HAP-1 (cell line): ENCODE measurements at regions not wholly inside any gene's neighbourhood (a gene's known extent, or its start where the extent isn't known, plus 50 kb on each side); places are given as distances from the start of the nearest gene placed in this dataset.

ENCODE experiments used
- DNase-seq, 2 experiments: peaks; one replicate each; pipeline ENCODE4 v3.0.0-alpha.2; 2016 to 2020; ENCODE audit warnings: low spot score in 2 of 2
- H3K27me3 ChIP-seq: fragments of 250-450 bp; sonication (Bioruptor Pico); 2 replicates; pipeline ENCODE4 v1.5.1; 2020; ENCODE audit warnings: low read depth, mild to moderate bottlenecking, moderate library complexity
- H3K36me3 ChIP-seq: fragments of 250-450 bp; sonication (Bioruptor Pico); replicated peaks from 2 replicates; pipeline ENCODE4 v1.5.1; 2020; ENCODE audit warnings: mild to moderate bottlenecking
- H3K4me1 ChIP-seq: fragments of 250-450 bp; sonication (Bioruptor Pico); 2 replicates; pipeline ENCODE4 v1.5.1; 2020; ENCODE audit warnings: mild to moderate bottlenecking
- H3K4me3 ChIP-seq: fragments of 250-450 bp; sonication (Bioruptor Pico); 2 replicates; pipeline ENCODE4 v1.5.1; 2020; ENCODE audit warnings: mild to moderate bottlenecking, moderate library complexity
- H3K9me3 ChIP-seq: fragments of 250-450 bp; sonication (Bioruptor Pico); 2 replicates; pipeline ENCODE4 v1.5.1; 2020; ENCODE audit warnings: mild to moderate bottlenecking, moderate library complexity
- in situ Hi-C: fragments of 300-500 bp; cut with MboI; formaldehyde crosslinking; loops from 3 replicates; pipeline ENCODE4 v1.14.3; 2020; ENCODE audit warnings: low sequenced_read_pairs, inconsistent platforms, mixed read lengths

GRCh38 chr2:21543630-21544029, 419.9 kb downstream of the TDRD15 start:
- no peaks in the 10 kb centered on the region for H3K27me3 ChIP-seq
- no peak for DNase-seq
- in situ Hi-C loops: no loop called here
- no peaks in the 10 kb centered on the region for H3K4me1 ChIP-seq
- no peak overlapping the region for H3K4me3 ChIP-seq
- H3K9me3 ChIP-seq: no peaks in the 10 kb centered on the region
- no peaks in the 10 kb centered on the region for H3K36me3 ChIP-seq

DNA sequence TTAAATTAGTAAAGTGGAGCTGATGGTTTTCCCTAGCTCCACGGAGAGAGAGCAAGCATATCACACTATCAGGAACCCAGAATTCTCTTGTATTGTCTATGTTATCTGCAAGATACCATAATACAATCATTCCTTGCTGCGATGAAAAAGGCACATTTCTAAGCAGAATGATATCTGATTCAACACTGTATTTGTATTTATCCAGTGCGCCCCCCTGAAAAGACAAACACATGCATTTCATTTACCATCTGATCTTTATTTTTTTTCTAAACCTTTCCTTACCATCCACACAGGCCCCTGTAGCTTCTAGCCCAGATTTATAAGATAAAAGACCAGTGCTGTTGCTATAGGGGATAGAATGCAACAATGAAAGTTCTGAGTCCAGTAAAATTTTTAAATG, 420.6 kb downstream of the TDRD15 start:
- DNase-seq: no peak
- H3K36me3 ChIP-seq: no peaks in the 10 kb centered on the region
- in situ Hi-C loops: no loop called here
- H3K4me3 ChIP-seq: no peak overlapping the region
- H3K9me3 ChIP-seq: no peaks in the 10 kb centered on the region
- H3K27me3 ChIP-seq: no peaks in the 10 kb centered on the region
- H3K4me1 ChIP-seq: no peaks in the 10 kb centered on the region

- no peak for DNase-seq
- H3K4me1 ChIP-seq: no peaks in the 10 kb centered on the region
- no peaks in the 10 kb centered on the region for H3K9me3 ChIP-seq
- in situ Hi-C loops: no loop called here
- no peaks in the 10 kb centered on the region; the same call in 1 of the 2 replicates for H3K27me3 ChIP-seq
- H3K36me3 ChIP-seq: no peaks in the 10 kb centered on the region
- H3K4me3 ChIP-seq: no peak overlapping the region
These were observed 429.2 kb downstream of the TDRD15 start for GRCh38 chr2:21552981-21553380.

GRCh38 chr2:21559351-21559750, 435.6 kb downstream of the TDRD15 start:
- in situ Hi-C loops: no loop called here

DNA sequence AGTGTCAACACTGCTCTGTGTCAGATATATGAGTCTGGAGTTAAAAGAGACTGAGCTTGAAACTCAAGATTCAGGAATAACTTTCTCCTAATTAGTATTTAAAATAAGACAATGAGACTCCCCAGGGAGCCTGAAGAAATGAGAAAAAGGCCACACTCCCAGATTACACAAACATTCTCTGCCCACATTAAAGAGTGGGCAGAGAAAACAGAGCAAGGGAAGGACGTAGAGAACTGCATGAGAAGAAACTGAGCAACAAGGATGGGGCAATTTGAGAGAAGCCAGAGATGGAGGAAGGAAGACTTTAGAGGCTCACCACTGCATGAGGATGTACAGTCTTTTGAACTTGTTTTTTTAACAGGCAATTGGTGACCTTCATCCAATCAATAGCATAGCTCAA, 438.2 kb downstream of the TDRD15 start:
- Histone ChIP-seq H3K9me3 (no peaks in the 10 kb centered on the region), H3K36me3 (no peaks in the 10 kb centered on the region), H3K4me3 (no peak overlapping the region), H3K4me1 (no peaks in the 10 kb centered on the region), H3K27me3 (no peaks in the 10 kb centered on the region)
- DNase-seq: no peak
- in situ Hi-C loops: no loop called here

More at GRCh38 chr2:21559351-21559750, 435.6 kb downstream of the TDRD15 start:
- Histone ChIP-seq H3K36me3 (no peaks in the 10 kb centered on the region), H3K4me1 (no peaks in the 10 kb centered on the region), H3K4me3 (no peak overlapping the region), H3K9me3 (no peaks in the 10 kb centered on the region), H3K27me3 (no peaks in the 10 kb centered on the region)
- no peak for DNase-seq

GRCh38 chr2:21567395-21567794, 443.6 kb downstream of the TDRD15 start:
- H3K27me3 ChIP-seq: no peaks in the 10 kb centered on the region
- DNase-seq: no peak
- H3K36me3 ChIP-seq: no peaks in the 10 kb centered on the region
- H3K9me3 ChIP-seq: no peaks in the 10 kb centered on the region
- no peaks in the 10 kb centered on the region for H3K4me1 ChIP-seq
- H3K4me3 ChIP-seq: no peak overlapping the region
- in situ Hi-C loops: no loop called here

DNA sequence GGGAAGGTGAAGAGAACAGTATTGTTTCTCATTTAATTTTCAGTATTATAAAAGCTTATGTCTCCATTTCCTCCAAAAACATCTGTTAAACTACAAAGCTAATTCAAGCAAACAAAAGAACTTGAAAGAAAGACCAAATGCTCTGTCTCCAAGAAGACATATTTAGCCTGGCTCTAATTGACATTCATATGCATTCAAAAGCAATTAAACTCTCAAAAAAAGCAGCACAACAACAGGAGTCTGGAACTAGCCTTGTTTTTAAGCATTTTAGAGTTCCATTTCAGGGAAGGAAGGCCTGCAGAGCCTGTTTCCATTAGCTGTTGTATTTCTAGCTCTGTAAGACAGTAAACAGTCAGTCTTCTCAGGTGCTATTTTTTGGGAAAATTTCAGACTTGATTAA, 447.9 kb downstream of the TDRD15 start:
- no peak overlapping the region for H3K4me3 ChIP-seq
- in situ Hi-C loops: no loop called here
- H3K36me3 ChIP-seq: no peaks in the 10 kb centered on the region
- no peak for DNase-seq
- no peaks in the 10 kb centered on the region for H3K4me1 ChIP-seq
- H3K9me3 ChIP-seq: no peaks in the 10 kb centered on the region
- no peaks in the 10 kb centered on the region for H3K27me3 ChIP-seq

DNA sequence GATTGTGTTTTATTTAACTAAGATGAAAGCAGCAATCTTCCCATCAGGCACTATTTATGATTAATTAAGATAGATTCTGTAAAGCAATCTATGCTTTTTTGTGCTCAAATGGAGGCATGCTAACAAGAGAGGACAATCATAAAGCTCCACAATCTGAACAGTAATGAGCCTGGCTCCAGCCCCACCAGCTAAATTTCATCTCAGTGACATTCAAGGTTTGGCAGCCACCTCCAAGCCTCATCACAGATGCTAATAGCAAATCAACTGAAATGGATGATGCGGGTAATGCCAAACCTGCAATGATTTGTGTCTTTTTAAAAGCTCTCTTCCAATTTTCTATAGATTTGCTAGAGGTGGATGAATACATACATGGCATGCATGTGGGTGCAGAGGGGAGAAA, 456.6 kb downstream of the TDRD15 start:
- DNase-seq: no peak
- in situ Hi-C loops: no loop called here
- Histone ChIP-seq H3K27me3 (no peaks in the 10 kb centered on the region), H3K9me3 (no peaks in the 10 kb centered on the region), H3K4me3 (no peak overlapping the region), H3K4me1 (no peaks in the 10 kb centered on the region), H3K36me3 (no peaks in the 10 kb centered on the region)

DNA sequence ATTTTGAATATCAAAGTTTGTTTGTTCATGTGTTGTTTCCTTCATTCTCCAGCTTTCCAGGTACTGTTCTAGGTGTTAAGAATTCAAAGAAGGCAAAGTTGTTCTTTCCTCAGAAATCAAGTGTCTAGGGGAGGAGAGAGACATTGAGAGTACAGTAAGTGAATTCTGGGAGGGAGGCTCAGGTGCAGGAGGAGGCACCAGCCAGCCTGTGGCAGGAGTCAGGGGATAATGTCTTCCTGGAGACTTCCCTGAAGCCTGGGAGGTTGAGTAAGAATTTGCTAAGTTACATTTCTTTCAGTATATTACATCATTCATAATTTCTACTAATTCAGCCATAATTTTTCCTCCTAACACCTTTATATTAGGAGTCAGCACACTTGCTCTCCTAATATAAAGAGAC, 462.1 kb downstream of the TDRD15 start:
- H3K4me3 ChIP-seq: no peak overlapping the region
- in situ Hi-C loops: no loop called here
- H3K36me3 ChIP-seq: no peaks in the 10 kb centered on the region

DNA sequence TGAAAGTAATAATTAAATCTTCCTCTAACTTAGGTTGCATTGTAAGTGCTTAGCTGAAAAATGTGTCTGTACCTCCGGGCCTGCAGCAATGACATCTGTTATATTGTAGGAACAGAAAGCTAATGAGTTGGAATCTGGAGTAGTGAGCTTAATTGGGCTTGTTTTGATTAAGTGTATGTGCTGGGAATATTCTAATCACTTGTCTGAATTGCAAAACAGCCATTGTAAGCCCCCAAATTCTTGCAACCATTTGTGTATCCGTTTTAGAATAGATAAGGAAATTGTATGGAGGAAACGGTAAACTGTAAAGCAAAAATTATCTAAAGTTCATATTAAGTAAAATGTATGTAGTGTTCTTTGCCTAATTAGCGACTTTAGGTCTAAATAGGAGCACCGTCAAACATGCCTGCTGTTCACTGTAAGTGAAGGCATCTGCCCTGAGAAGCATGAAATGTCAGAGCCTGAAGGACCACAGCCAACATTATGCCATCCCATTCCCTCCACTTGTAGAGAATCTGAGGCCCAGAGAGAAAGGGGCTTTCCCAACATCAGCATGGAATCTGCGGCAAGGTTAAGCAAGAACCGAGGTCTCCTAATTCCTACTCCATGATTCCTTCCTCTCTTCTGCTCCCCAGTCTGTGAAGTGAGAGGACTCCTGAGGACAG, 466.4 kb downstream of the TDRD15 start:
- no peak overlapping the region for H3K4me3 ChIP-seq
- H3K4me1 ChIP-seq: no peaks in the 10 kb centered on the region
- no peak for DNase-seq
- in situ Hi-C loops: no loop called here
- H3K9me3 ChIP-seq: no peaks in the 10 kb centered on the region
- no peaks in the 10 kb centered on the region; the same call in 1 of the 2 replicates for H3K27me3 ChIP-seq
- H3K36me3 ChIP-seq: no peaks in the 10 kb centered on the region

More for the DNA sequence above, 462.1 kb downstream of the TDRD15 start:
- H3K9me3 ChIP-seq: no peaks in the 10 kb centered on the region
- no peak for DNase-seq
- no peaks in the 10 kb centered on the region; the same call in 1 of the 2 replicates for H3K27me3 ChIP-seq
- no peaks in the 10 kb centered on the region for H3K4me1 ChIP-seq

GRCh38 chr2:21591926-21592325, 468.2 kb downstream of the TDRD15 start:
- in situ Hi-C loops: no loop called here
- Histone ChIP-seq H3K9me3 (no peaks in the 10 kb centered on the region), H3K4me3 (no peak overlapping the region), H3K36me3 (no peaks in the 10 kb centered on the region), H3K27me3 (no peaks in the 10 kb centered on the region; the same call in 1 of the 2 replicates), H3K4me1 (no peaks in the 10 kb centered on the region)
- DNase-seq: no peak

DNA sequence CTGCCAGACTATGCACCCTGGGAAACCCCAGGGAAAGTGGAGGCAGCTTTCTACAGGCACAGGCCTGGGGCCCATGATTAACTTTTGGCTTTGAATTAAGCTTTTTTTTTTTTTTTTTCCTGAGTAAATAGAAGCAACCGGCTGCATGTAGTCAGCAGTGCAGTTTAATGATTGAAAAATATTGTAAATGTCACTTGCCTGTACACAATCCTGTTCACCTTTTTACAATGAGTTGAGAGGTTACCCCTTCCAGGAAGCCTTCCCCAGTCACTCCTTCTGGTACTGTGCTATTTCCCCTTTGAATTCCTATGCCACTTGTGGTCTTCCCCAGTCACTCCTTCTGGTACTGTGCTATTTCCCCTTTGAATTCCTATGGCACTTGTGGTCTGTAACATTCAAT, 475.6 kb downstream of the TDRD15 start:
- in situ Hi-C loops: no loop called here
- Histone ChIP-seq H3K9me3 (no peaks in the 10 kb centered on the region), H3K4me3 (no peak overlapping the region), H3K4me1 (no peaks in the 10 kb centered on the region), H3K27me3 (no peaks in the 10 kb centered on the region), H3K36me3 (no peaks in the 10 kb centered on the region)
- DNase-seq: no peak

GRCh38 chr2:21602789-21603188, 479.0 kb downstream of the TDRD15 start:
- Histone ChIP-seq H3K9me3 (no peaks in the 10 kb centered on the region), H3K36me3 (no peaks in the 10 kb centered on the region), H3K27me3 (no peaks in the 10 kb centered on the region), H3K4me1 (no peaks in the 10 kb centered on the region), H3K4me3 (no peak overlapping the region)
- no peak for DNase-seq
- in situ Hi-C loops: no loop called here

DNA sequence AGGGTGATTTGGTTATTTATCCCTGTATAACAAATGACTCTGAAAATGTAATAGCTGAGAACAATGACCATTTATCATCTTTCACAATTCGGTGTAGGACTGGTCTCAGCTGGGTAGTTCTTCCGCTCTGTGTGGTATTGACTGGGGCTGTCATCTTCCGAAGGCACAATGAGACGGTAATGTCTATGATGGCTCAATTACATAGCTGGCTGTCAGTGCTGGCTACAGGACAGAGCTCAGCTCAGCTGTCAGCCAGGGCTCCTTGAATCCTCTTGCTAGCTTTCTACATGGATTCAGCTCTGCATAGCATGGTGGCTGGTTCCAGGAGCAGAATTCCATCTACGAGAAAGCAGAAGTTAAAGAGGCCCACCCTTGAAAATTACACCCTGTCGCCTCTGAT, 483.8 kb downstream of the TDRD15 start:
- no peaks in the 10 kb centered on the region for H3K4me1 ChIP-seq
- H3K4me3 ChIP-seq: no peak overlapping the region
- no peak for DNase-seq
- H3K36me3 ChIP-seq: no peaks in the 10 kb centered on the region
- no peaks in the 10 kb centered on the region for H3K27me3 ChIP-seq
- in situ Hi-C loops: no loop called here
- H3K9me3 ChIP-seq: no peaks in the 10 kb centered on the region

DNA sequence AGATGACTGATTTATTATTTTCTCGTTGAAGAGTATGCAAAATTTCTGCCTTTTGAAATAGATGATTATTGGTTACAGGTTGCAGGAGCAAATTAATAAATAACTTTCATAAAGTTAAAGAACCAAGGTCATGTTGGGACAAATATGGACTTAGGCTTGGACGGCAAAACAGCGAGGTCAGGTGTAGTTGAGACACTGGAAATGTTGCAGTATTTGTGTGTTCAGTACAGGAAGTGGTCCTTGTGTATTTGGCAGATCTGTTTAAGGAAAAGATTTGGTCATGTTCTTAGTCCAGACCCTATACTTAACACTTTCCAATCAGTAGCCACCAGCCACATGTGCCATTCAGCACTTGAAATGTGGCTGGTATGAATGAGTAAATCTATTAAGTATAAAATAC, 486.5 kb downstream of the TDRD15 start:
- no peaks in the 10 kb centered on the region for H3K9me3 ChIP-seq
- H3K27me3 ChIP-seq: no peaks in the 10 kb centered on the region
- in situ Hi-C loops: no loop called here
- H3K36me3 ChIP-seq: no peaks in the 10 kb centered on the region
- H3K4me1 ChIP-seq: no peaks in the 10 kb centered on the region
- DNase-seq: no peak
- H3K4me3 ChIP-seq: no peak overlapping the region
